ENCODE measurements at regions not wholly inside any gene's neighbourhood (a gene's known extent, or its start where the extent isn't known, plus 50 kb on each side); places are given as distances from the start of the nearest gene placed in this dataset.

DNA sequence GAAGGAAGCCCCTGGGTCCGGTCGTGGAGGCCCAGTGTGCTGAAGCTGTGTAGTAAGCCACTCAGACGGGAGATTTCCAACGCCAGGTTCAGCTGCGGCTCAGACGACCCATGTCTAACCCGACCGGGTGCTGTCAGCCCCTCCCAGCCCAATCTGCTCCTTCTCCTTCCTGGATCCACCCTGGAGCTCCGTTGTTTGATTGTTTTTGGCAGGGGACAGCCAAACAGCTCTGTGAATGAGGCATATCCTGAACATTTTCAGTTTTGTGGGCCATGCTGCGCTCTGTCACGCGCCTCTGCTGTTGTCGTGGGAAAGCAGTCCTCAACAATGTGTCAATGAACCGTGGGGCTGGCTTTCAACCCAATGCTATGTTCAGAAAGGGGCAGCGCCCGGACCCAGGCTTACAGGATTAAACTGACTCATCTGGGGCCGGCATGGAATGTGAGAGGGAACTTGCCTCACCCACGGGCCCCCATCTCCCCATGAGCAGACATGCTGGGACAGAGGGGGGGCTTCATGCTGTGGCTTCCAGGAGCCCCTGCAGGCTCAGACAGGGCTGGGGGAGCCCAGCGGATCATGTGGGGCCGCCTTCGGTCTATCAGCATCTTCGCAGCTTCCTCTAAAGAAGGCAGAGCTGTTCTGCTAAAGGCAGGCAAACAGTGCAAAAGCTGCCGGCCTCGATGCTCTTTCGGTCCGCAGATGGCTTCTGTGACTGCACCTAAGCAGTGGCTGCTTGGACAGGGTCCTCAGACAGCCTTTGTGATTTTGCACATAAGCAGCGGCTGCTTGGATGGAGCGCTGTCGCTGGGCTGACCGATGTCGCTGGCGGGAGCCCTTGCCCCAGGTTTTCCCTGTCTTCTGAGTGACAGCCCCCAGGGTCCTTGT is 101.7 kb downstream of the RIPK4 start (continued):
- TF ChIP-seq, protein P1, sequence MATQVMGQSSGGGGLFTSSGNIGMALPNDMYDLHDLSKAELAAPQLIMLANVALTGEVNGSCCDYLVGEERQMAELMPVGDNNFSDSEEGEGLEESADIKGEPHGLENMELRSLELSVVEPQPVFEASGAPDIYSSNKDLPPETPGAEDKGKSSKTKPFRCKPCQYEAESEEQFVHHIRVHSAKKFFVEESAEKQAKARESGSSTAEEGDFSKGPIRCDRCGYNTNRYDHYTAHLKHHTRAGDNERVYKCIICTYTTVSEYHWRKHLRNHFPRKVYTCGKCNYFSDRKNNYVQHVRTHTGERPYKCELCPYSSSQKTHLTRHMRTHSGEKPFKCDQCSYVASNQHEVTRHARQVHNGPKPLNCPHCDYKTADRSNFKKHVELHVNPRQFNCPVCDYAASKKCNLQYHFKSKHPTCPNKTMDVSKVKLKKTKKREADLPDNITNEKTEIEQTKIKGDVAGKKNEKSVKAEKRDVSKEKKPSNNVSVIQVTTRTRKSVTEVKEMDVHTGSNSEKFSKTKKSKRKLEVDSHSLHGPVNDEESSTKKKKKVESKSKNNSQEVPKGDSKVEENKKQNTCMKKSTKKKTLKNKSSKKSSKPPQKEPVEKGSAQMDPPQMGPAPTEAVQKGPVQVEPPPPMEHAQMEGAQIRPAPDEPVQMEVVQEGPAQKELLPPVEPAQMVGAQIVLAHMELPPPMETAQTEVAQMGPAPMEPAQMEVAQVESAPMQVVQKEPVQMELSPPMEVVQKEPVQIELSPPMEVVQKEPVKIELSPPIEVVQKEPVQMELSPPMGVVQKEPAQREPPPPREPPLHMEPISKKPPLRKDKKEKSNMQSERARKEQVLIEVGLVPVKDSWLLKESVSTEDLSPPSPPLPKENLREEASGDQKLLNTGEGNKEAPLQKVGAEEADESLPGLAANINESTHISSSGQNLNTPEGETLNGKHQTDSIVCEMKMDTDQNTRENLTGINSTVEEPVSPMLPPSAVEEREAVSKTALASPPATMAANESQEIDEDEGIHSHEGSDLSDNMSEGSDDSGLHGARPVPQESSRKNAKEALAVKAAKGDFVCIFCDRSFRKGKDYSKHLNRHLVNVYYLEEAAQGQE (IDR thresholded peaks at IDR 0.05; ENCODE audit: low read depth, low read length): no peak

DNA sequence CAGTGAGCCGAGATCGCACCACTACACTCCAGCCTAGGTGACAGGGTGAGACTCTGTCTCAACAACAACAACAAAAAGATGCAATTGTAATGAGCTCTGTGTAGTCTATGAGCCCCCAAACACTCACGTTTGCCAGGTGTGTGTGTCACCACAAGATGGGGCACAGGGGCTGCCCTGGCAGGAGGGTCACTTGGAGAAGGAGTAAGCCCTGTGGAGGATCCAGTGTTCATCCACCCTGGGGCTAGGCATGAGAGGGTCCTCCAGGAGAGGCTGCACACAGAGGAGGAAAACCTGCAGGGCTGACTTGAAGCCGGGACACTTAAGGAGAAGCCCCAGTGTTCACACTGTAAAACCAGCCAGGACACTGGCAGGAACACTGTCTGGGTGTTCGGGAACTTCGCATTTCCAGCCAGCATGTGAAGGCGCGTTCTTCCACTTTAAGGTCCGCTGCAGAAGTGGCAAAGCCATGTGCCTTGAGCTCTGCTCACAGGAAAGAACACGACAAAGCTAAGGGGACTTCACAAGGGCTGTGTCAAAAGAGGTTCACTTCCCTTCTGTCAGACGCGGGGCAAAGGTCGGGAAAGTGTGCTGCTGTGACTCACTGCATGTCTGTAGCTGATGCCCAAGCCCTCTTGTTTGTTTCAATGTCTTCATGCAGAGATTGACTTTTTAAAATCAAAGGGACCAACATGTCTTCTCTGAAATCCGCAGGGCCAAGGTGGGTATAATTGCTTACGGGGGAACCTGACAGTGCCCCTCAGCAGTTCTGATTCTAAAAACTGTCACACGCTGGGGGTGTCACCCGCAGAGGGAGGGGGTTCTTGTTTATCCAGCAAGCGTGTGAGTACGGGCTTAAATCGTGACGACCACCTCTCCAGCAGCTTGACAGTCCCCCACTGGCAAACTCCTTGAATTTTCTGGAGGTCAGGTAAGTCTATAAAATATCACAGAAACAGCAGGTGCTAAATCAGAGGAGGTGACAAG is 102.8 kb downstream of the RIPK4 start:
- Histone ChIP-seq H3K79me2 (ENCODE audit: insufficient read depth) (no peaks in the 10 kb centered on the region), H2AFZ (ENCODE audit: low read depth) (no peak overlapping the region), H3K9me3 (no peaks in the 10 kb centered on the region), H3K4me3 (ENCODE audit: low read depth in 2 of 2, low read length in 1 of 2) (no peak overlapping the region), H3K9ac (no peak overlapping the region), H3K4me2 (no peak overlapping the region), H3K27me3 (ENCODE audit: insufficient read depth) (no peaks in the 10 kb centered on the region), H3K36me3 (replicated peaks in 1 of 2; ENCODE audit: control insufficient read depth in 1 of 2, insufficient read depth in 2 of 2, low read length in 1 of 2) (no peaks in the 10 kb centered on the region), H3K27ac (ENCODE audit: low read depth in 2 of 2, low read length in 1 of 2) (no peak overlapping the region), H3K9me2 (no peaks in the 10 kb centered on the region), H3F3A (replicated peaks; ENCODE audit: insufficient read depth) (no peaks in the 10 kb centered on the region), H4K20me1 (ENCODE audit: insufficient read depth) (no peaks in the 10 kb centered on the region), H3K4me1 (ENCODE audit: control insufficient read depth in 1 of 2, insufficient read depth in 2 of 2, low read depth in 1 of 2, low read length in 1 of 2) (peaks cover 0 to 5% of the 10 kb centered on the region in 2 experiments; a peak in 1 of 4 replicates)
- DNase-seq: no peak
- 61% methylated on average over 15 of the region's 21 CpGs for WGBS (ENCODE audit: low lambda C conversion rate)
- POLR2A ChIA-PET: interaction anchor here (0.5 kb wide), 1 partner anchor 12 kb away, joined by 3 read pairs; no protein-coding TSS in a partner anchor
- no peak for TF ChIP-seq GABPA (IDR thresholded peaks at IDR 0.05; ENCODE audit: low read depth)
- TF ChIP-seq MEF2A (IDR thresholded peaks at IDR 0.05; ENCODE audit: borderline replicate concordance, low read depth): no peak
- TF ChIP-seq CHD2 (IDR thresholded peaks at IDR 0.05; ENCODE audit: low read length, partially characterized antibody): no peak
- TF ChIP-seq, protein P2, sequence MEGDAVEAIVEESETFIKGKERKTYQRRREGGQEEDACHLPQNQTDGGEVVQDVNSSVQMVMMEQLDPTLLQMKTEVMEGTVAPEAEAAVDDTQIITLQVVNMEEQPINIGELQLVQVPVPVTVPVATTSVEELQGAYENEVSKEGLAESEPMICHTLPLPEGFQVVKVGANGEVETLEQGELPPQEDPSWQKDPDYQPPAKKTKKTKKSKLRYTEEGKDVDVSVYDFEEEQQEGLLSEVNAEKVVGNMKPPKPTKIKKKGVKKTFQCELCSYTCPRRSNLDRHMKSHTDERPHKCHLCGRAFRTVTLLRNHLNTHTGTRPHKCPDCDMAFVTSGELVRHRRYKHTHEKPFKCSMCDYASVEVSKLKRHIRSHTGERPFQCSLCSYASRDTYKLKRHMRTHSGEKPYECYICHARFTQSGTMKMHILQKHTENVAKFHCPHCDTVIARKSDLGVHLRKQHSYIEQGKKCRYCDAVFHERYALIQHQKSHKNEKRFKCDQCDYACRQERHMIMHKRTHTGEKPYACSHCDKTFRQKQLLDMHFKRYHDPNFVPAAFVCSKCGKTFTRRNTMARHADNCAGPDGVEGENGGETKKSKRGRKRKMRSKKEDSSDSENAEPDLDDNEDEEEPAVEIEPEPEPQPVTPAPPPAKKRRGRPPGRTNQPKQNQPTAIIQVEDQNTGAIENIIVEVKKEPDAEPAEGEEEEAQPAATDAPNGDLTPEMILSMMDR (IDR thresholded peaks at IDR 0.05): no peak
- TF ChIP-seq POLR2AphosphoS5 (IDR thresholded peaks at IDR 0.05; ENCODE audit: low read depth, low read length): no peak
- no peak for TF ChIP-seq TAF1 (IDR thresholded peaks at IDR 0.05; ENCODE audit: borderline replicate concordance, low read depth, low read length)
- no peak for TF ChIP-seq ELF1 (IDR thresholded peaks at IDR 0.05)
- TF ChIP-seq MXI1 (IDR thresholded peaks at IDR 0.05; ENCODE audit: low read depth, low read length): no peak
- TF ChIP-seq FOXJ3 (CRISPR knock-in tag; IDR thresholded peaks at IDR 0.05): no peak
- no peak for TF ChIP-seq RAD21 (IDR thresholded peaks at IDR 0.05; ENCODE audit: low read length)
- no peak for TF ChIP-seq RFX5 (IDR thresholded peaks at IDR 0.05; ENCODE audit: low read length)
- TF ChIP-seq RCOR1 (IDR thresholded peaks at IDR 0.05; ENCODE audit: low read length): no peak
- TF ChIP-seq, protein P3, sequence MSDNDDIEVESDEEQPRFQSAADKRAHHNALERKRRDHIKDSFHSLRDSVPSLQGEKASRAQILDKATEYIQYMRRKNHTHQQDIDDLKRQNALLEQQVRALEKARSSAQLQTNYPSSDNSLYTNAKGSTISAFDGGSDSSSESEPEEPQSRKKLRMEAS (IDR thresholded peaks at IDR 0.05; ENCODE audit: low read depth): no peak
- no peak for TF ChIP-seq SIN3A (IDR thresholded peaks at IDR 0.05; ENCODE audit: borderline replicate concordance, low read depth, low read length)
- no peak for TF ChIP-seq NFIC (IDR thresholded peaks at IDR 0.05; ENCODE audit: borderline replicate concordance)
- CTCF ChIA-PET: interaction anchor here (0.6 to 0.9 kb wide), 2 partner anchors 51 to 224 kb away, joined by 3 read pairs; no protein-coding TSS in a partner anchor

All from SK-N-SH (cell line).